Mesodermal cell (in vitro differentiated cells): ENCODE measurements at regions not wholly inside any gene's neighbourhood (a gene's known extent, or its start where the extent isn't known, plus 50 kb on each side); places are given as distances from the start of the nearest gene placed in this dataset.

Source experiments
- H3K27ac ChIP-seq: 2 replicates; pipeline ENCODE4 v1.7.0; 2013; ENCODE audit warnings: mild to moderate bottlenecking, low read depth, low read length, moderate library complexity; ENCODE audit not compliant: severe bottlenecking
- H3K36me3 ChIP-seq: 2 replicates; pipeline ENCODE4 v1.7.1; 2013; ENCODE audit warnings: mild to moderate bottlenecking, low read length, moderate library complexity; ENCODE audit not compliant: control insufficient read depth, insufficient read depth
- H3K4me1 ChIP-seq: one replicate; pipeline ENCODE4 v1.7.1; 2013; ENCODE audit warnings: mild to moderate bottlenecking, low read length; ENCODE audit not compliant: insufficient read depth, control insufficient read depth, poor library complexity, severe bottlenecking
- H3K4me3 ChIP-seq: 2 replicates; pipeline ENCODE4 v1.7.0; 2013; ENCODE audit warnings: low read length, control low read depth, mild to moderate bottlenecking; ENCODE audit not compliant: insufficient read depth, poor library complexity, severe bottlenecking; ENCODE audit errors: extremely low read depth
- H3K9me3 ChIP-seq: 2 replicates; pipeline ENCODE4 v1.7.1; 2013; ENCODE audit warnings: mild to moderate bottlenecking, low read length, moderate library complexity; ENCODE audit not compliant: control insufficient read depth
- WGBS, 2 experiments: methylation state at CpG; one replicate each; pipeline ENCODE4 v1.1.5; 2013; ENCODE audit warnings: missing lambda C conversion rate in 2 of 2; ENCODE audit not compliant: insufficient coverage in 2 of 2; 5-methylcytosine and 5-hydroxymethylcytosine counted together

DNA sequence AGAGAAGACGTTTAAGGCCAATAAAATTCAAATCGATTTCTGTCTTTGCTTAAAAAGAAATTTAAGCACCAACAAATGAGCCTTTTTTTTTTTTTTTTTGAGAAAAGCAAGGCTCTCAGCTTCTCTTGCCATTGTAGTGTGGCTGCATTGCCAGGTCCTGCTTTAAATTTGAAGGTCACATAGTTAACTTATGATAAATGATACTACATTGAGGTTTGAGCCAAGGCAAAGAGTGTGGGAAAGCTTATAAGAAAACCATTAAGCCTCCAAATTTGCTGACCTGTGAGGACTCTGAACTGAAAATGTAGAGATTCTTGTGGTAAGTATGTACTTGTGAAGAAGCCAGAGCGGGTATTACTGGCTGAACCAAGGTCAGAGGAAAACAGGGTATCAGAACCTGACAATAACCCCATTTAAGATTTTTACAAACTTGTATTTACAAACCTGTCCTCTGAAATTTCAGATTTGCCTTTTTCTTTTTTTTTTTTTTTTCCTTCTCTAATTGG is 519.7 kb upstream of the RGMA start:
- Histone ChIP-seq H3K4me3 (no peak overlapping the region), H3K9me3 (no peaks in the 10 kb centered on the region), H3K4me1 (no peaks in the 10 kb centered on the region), H3K36me3 (no peaks in the 10 kb centered on the region), H3K27ac (no peak overlapping the region)
- no CpG with 5 or more reads among the region's 3 CpGs for WGBS, 2 experiments

DNA sequence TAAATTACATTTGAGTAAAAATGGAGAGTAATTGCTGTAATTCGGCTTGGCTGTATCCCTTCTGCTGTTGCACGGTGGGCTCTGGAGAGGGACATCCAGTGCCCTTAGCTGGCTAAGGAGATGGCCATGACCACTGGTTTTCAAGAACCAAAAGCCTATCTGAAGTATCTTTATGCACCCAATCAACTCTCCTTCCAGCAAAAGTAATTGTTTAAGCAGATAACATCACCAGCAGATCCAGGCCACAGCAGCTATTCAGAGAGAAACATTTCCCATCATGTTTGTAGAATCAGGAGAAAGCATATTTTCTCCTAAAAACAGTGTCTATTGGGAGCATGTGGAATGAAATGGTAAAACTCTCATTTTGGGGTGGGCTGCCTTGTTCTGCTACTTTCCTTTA is 514.5 kb upstream of the RGMA start:
- Histone ChIP-seq H3K36me3 (no peaks in the 10 kb centered on the region), H3K4me1 (no peaks in the 10 kb centered on the region), H3K9me3 (no peaks in the 10 kb centered on the region), H3K4me3 (no peak overlapping the region), H3K27ac (no peak overlapping the region)
- 86 to 93% methylated on average over 1 to 2 of the region's 2 CpGs for WGBS, 2 experiments

DNA sequence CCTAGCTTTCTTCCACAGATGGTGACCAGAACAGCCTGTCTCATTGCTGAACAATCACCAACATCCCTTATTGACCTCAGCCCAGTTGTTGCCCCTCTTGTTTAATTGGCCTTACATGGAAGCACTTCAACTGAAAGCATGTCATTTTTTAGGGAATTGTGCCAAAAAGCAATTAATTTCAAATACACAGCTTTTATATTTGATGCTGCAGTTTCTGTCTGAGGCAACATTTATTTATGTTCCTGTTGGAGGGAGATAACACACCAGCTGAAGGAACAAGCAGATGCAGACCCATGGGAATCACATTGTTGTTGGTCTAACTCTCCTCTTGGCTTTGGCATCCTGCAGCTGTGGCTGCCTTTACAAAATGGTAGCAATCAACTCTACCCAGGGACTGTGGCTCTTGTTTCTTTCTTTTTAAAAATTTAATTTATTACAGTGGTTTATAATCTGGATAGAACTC is 498.1 kb upstream of the RGMA start:
- Histone ChIP-seq H3K4me3 (no peak overlapping the region), H3K27ac (no peak overlapping the region), H3K36me3 (no peaks in the 10 kb centered on the region), H3K4me1 (no peaks in the 10 kb centered on the region), H3K9me3 (no peaks in the 10 kb centered on the region)

DNA sequence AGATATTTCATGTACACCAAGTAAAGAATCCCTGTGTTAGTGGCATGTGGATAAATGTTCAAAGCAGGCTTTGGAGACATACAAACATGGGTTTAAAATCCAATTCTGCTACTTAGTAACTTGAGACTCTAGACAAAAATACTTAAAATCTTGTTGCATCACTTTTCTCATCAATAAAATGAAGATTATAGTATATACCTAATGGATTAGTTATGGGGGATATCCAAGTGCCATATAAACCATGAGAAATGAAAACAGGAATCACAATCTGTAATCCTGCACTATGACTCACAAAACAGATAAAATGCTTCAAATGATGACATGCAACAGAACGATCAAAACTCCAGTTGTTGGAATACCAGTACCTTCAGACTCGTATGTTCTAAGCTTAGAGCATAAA is 496.0 kb upstream of the RGMA start:
- 92 to 100% methylated on average over 2 of the region's 2 CpGs for WGBS, 2 experiments
- Histone ChIP-seq H3K36me3 (no peaks in the 10 kb centered on the region), H3K4me3 (no peak overlapping the region)

DNA sequence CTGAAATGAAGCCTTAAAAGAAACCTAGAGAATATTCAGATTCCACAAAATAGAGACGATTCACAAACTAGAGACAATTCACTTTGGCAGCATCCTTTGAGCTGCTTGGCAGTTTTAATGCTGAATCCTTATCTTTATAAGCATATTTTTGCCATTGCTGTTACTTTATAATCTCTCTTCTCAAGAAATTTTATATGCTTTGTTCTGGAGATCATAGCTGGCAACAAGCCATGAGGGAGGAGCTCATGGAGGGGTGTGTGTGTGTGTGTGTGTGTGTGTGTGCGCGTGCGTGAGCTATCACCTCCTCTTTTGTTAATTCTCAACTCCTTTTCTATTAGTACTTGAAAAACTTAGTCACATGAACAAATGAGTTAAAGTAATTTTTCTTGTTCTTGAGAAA is 495.0 kb upstream of the RGMA start:
- WGBS, 2 experiments, result no CpG with 5 or more reads among the region's 4 CpGs
- Histone ChIP-seq H3K36me3 (no peaks in the 10 kb centered on the region), H3K4me1 (no peaks in the 10 kb centered on the region), H3K9me3 (no peaks in the 10 kb centered on the region), H3K27ac (no peak overlapping the region), H3K4me3 (no peak overlapping the region)

More for the DNA sequence above, 496.0 kb upstream of the RGMA start:
- Histone ChIP-seq H3K9me3 (no peaks in the 10 kb centered on the region), H3K4me1 (no peaks in the 10 kb centered on the region), H3K27ac (no peak overlapping the region)

DNA sequence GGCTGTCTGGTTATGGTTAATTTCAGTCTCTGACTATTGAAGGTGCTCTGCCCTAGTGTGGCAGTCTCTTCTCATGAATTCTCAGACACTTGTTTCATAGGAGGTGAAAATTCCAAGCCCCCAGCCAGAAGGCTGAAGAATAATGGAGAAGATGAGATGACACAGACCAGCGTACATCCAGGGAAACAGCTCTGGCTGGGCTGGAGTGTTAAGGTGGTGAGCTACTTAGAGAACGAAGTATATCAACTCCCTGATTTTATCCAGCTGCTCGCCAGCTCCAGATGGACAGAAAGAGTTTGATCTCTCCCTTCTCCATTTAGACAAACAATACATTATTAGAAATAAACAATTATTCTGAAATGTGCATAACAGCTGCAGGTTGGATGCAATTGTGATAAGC is 494.5 kb upstream of the RGMA start:
- H3K4me3 ChIP-seq, result no peak overlapping the region
- H3K9me3 ChIP-seq, result no peaks in the 10 kb centered on the region
- no peaks in the 10 kb centered on the region for H3K36me3 ChIP-seq
- 86% methylated on average over 1 of the region's 3 CpGs; no CpG with 5 or more reads in 1 of the 2 experiments for WGBS, 2 experiments
- no peaks in the 10 kb centered on the region for H3K4me1 ChIP-seq
- no peak overlapping the region for H3K27ac ChIP-seq

DNA sequence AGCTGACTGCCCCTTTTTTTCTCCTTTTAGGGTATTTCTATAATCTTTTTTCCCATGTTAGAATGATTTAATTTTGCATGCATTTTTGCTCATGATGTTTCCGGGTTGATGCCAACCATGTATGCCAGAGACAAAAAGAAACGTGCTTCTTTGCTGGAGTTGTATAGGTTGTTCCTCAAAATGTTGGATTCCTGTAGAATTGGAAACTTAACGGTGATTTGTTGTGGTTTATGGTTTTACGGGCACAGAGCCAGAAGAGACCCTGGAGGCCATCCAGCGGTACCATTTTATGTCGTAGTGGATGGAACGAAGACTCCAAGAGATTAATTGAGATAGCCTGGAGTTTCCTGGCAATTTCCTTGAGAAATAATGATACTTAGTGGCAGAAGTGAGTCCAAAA is 481.5 kb upstream of the RGMA start:
- H3K36me3 ChIP-seq, result no peaks in the 10 kb centered on the region
- WGBS, 2 experiments, result 87 to 91% methylated on average over 7 of the region's 7 CpGs
- H3K9me3 ChIP-seq, result no peaks in the 10 kb centered on the region
- no peak overlapping the region for H3K27ac ChIP-seq
- H3K4me1 ChIP-seq, result no peaks in the 10 kb centered on the region
- H3K4me3 ChIP-seq, result no peak overlapping the region

DNA sequence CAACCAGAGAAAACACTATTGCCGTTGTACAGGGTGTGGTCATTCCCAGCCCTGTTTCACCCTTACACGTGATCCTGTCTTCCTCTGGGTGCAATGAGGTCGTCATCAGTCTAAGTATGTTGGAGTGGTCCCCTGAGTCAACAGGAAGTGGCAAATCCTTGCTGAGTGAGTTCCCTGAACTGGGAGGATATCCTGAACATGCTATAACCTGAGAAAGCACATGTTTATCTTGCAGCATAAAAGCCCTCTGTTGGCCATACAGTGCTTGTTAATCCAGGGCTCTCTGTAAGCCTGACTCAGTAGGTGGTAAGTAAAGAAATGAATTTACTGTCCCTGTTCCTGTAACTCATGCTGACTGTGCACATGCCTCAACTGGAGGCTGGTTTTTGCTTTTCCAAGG is 477.8 kb upstream of the RGMA start:
- H3K4me3 ChIP-seq, result no peak overlapping the region
- no peak overlapping the region for H3K27ac ChIP-seq
- no peaks in the 10 kb centered on the region for H3K9me3 ChIP-seq
- no peaks in the 10 kb centered on the region for H3K4me1 ChIP-seq
- 89 to 100% methylated on average over 3 of the region's 3 CpGs for WGBS, 2 experiments
- no peaks in the 10 kb centered on the region for H3K36me3 ChIP-seq

DNA sequence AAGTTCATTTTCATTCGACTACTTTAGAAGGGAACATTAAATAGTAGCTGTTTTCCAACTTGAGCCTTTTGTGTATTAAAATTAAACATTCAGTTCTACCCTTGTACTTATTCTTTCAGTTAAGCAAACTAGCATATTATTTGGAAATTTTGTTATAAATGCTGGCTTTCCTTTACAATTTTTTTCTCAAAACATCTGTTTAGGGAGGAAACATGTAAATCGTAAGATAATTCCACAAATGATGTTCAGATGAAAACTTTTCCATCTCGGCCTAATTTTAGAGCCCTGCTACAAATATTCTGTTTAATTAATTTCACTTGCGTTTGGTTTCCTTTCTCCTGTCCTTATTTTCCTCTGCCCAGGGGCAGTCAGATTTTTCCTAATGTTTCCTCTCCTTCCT is 476.2 kb upstream of the RGMA start:
- Histone ChIP-seq H3K4me1 (no peaks in the 10 kb centered on the region), H3K9me3 (no peaks in the 10 kb centered on the region), H3K27ac (no peak overlapping the region), H3K4me3 (no peak overlapping the region), H3K36me3 (no peaks in the 10 kb centered on the region)
- 90 to 100% methylated on average over 2 of the region's 4 CpGs for WGBS, 2 experiments

DNA sequence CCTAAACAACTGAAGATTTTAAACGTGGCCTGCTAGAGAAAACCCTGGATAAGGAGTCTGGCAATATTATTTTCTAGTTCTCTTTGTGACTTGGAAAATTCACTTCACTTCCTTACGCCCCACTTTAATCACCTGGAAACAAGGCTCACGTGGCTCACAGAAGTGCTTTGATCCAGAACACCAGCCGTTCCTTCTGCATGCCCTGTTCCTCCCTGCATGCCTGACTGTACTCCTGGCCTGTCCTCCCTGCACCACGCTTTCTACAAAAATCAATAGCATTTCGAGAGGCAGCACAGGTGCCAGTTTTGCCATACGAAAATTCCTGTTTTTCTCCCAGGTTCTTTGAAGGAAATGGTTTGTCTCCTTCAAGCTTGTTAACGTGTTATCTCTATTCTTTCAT is 474.2 kb upstream of the RGMA start:
- Histone ChIP-seq H3K4me3 (no peak overlapping the region), H3K4me1 (no peaks in the 10 kb centered on the region), H3K36me3 (no peaks in the 10 kb centered on the region), H3K27ac (no peak overlapping the region), H3K9me3 (no peaks in the 10 kb centered on the region)
- 85 to 94% methylated on average over 7 of the region's 8 CpGs for WGBS, 2 experiments

DNA sequence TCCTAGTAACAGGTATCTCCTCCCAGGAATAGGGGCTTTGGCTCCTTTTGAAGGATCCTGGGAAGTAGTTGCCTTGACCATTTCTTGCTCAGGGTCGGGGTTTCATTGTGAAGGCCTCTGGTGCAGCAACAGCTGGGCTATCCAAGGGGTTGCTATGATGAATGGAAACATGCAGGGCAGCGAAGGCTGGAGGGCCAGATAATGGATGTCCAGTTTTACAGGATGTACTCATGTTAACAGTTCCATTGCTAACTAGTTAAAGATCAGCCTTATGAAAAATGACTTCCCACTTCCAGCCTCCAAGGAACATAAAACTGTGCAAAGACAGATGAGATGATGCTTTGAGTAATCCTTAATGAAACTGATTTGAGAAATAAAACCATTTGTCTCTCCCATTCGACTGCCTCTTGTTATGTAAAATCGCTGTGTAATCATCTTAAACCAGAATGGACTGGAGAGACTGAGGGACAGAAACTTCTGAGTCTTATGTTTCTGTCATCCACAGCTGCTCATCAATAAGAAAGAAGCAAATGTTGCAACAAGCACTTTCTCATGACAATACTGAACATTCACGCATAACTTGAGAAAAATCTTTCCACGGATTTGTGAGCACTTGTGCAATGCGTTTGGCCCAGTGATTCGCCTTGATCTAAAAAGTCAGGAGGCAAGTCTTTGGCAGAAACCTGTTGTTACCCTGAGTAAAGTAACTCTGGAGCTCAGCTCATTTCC is 473.5 kb upstream of the RGMA start:
- Histone ChIP-seq H3K4me1 (no peaks in the 10 kb centered on the region), H3K36me3 (no peaks in the 10 kb centered on the region), H3K27ac (no peak overlapping the region), H3K4me3 (no peak overlapping the region), H3K9me3 (no peaks in the 10 kb centered on the region)
- 84 to 96% methylated on average over 5 to 8 of the region's 8 CpGs for WGBS, 2 experiments
